ENCODE measurements at regions not wholly inside any gene's neighbourhood (a gene's known extent, or its start where the extent isn't known, plus 50 kb on each side); places are given as distances from the start of the nearest gene placed in this dataset.

DNA sequence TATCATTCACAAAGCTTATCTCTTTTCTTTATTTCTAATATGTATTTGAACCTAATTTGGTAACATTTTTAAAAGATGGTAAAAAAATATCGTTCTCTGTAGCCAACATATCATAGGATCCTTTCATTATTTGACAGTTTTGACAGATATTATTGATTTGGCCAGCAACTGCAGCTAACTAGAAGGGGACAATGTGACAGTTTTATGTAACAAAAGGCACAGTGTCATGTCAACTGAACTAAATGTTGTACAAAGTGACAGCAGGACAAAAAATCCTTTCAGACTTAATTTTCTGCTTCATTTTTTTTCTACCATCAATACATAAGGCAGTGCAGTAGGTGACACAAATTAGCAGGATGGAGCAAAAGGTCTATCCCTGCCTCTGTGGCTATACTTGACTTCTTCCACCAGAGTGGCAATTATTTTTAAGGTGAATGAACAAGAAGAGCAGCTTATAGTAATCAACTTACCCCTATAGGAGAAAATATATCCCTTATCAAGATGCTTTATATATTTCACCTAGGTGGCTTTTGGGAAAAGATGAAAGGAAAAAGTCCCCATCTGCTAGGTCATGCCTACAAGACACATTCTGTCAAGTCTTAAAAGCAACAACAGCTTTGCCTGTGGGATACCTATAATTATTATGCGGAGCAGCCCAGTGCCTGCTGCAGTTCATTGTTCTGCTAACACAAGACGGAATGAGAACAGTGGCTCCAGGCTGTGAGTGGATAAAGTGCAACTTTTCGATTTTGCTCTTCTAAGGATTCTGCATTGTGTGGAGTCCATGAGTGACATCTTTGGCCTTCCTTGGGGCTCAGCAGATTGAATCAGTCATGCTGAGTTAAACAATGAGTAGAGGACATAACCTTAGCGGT lies 694.9 kb downstream of the ISL1 start:
- TF ChIP-seq, protein P1, sequence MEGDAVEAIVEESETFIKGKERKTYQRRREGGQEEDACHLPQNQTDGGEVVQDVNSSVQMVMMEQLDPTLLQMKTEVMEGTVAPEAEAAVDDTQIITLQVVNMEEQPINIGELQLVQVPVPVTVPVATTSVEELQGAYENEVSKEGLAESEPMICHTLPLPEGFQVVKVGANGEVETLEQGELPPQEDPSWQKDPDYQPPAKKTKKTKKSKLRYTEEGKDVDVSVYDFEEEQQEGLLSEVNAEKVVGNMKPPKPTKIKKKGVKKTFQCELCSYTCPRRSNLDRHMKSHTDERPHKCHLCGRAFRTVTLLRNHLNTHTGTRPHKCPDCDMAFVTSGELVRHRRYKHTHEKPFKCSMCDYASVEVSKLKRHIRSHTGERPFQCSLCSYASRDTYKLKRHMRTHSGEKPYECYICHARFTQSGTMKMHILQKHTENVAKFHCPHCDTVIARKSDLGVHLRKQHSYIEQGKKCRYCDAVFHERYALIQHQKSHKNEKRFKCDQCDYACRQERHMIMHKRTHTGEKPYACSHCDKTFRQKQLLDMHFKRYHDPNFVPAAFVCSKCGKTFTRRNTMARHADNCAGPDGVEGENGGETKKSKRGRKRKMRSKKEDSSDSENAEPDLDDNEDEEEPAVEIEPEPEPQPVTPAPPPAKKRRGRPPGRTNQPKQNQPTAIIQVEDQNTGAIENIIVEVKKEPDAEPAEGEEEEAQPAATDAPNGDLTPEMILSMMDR (IDR thresholded peaks at IDR 0.05; ENCODE audit: low read length) = no peak
- TF ChIP-seq EZH2phosphoT487 (IDR thresholded peaks at IDR 0.05; ENCODE audit: low read length) (no peak), EZH2 (optimal IDR thresholded peaks at IDR 0.05; ENCODE audit: low read depth, low read length) (no peak)

All from MM.1S (cell line).